Upper lobe of right lung (tissue), 1 donor: ENCODE measurements at regions not wholly inside any gene's neighbourhood (a gene's known extent, or its start where the extent isn't known, plus 50 kb on each side); places are given as distances from the start of the nearest gene placed in this dataset.

Experiments
- ATAC-seq: fragments of 200-7000 bp; cut with Tn5 transposase; one replicate; pipeline ENCODE4 v1.9.1; 2020; ENCODE audit warnings: mild to moderate bottlenecking, moderate library complexity
- DNase-seq: peaks from one replicate; pipeline ENCODE4 v3.0.0-alpha.2; 2020
- H3K27ac ChIP-seq: fragments of 200-600 bp; one replicate; pipeline ENCODE4 v1.8.0; 2022
- H3K27me3 ChIP-seq: fragments of 200-600 bp; one replicate; pipeline ENCODE4 v1.8.0; 2022; ENCODE audit warnings: mild to moderate bottlenecking
- H3K36me3 ChIP-seq: fragments of 200-600 bp; one replicate; pipeline ENCODE4 v1.8.0; 2022
- H3K4me1 ChIP-seq: fragments of 200-600 bp; one replicate; pipeline ENCODE4 v1.8.0; 2022
- H3K4me3 ChIP-seq: fragments of 200-600 bp; one replicate; pipeline ENCODE4 v1.8.0; 2022; ENCODE audit warnings: mild to moderate bottlenecking
- H3K9me3 ChIP-seq: fragments of 200-600 bp; one replicate; pipeline ENCODE4 v1.8.0; 2022
- CTCF ChIP-seq: fragments of 200-600 bp; IDR thresholded peaks from one replicate; pipeline ENCODE4 v1.8.0; 2022; ENCODE audit warnings: antibody characterized with exemption
- intact Hi-C: fragments of 100-400 bp; cut with DNase I; formaldehyde crosslinking; loops from one replicate; pipeline ENCODE4 v1.11.0; 2022
- donor health status: DM: no; HTN: yes; CAD: no; lungs with severe emphysema.

- Histone ChIP-seq H3K36me3 (no peaks in the 10 kb centered on the region), H3K9me3 (no peaks in the 10 kb centered on the region), H3K4me1 (no peaks in the 10 kb centered on the region), H3K27me3 (peaks cover 5% of the 10 kb centered on the region), H3K4me3 (no peak overlapping the region), H3K27ac (no peak overlapping the region)
- DNase-seq (no peak), ATAC-seq (no peak)
- intact Hi-C loops = no loop called here
- TF ChIP-seq CTCF = no peak
These were observed 359.0 kb downstream of the BRD1 start for GRCh38 chr22:49468487-49469198.

GRCh38 chr22:49466878-49467595 lies 360.6 kb downstream of the BRD1 start:
- no peak for DNase-seq
- Histone ChIP-seq H3K9me3 (no peaks in the 10 kb centered on the region), H3K27ac (no peak overlapping the region), H3K27me3 (no peaks in the 10 kb centered on the region), H3K4me3 (no peak overlapping the region), H3K4me1 (no peaks in the 10 kb centered on the region), H3K36me3 (no peaks in the 10 kb centered on the region)
- intact Hi-C loops = no loop called here
- TF ChIP-seq CTCF = no peak
- ATAC-seq = no peak

- intact Hi-C loops = no loop called here
- H3K4me1 ChIP-seq = no peaks in the 10 kb centered on the region
- no peak overlapping the region for H3K27ac ChIP-seq
- H3K27me3 ChIP-seq = no peaks in the 10 kb centered on the region
- DNase-seq (no peak), ATAC-seq (no peak)
- no peak for TF ChIP-seq CTCF
- H3K4me3 ChIP-seq = no peak overlapping the region
- no peaks in the 10 kb centered on the region for H3K9me3 ChIP-seq
- H3K36me3 ChIP-seq = no peaks in the 10 kb centered on the region
These were observed 363.6 kb downstream of the BRD1 start for GRCh38 chr22:49464037-49464436.

GRCh38 chr22:49462795-49463194 lies 364.9 kb downstream of the BRD1 start:
- H3K27ac ChIP-seq = no peak overlapping the region
- no peaks in the 10 kb centered on the region for H3K36me3 ChIP-seq
- DNase-seq = no peak
- H3K4me1 ChIP-seq = no peaks in the 10 kb centered on the region
- intact Hi-C loops = no loop called here
- no peaks in the 10 kb centered on the region for H3K9me3 ChIP-seq
- peak; percentile 69 for ATAC-seq
- H3K27me3 ChIP-seq = no peaks in the 10 kb centered on the region
- H3K4me3 ChIP-seq = no peak overlapping the region
- TF ChIP-seq CTCF = no peak

- DNase-seq = peak; percentile 27
- Histone ChIP-seq H3K36me3 (no peaks in the 10 kb centered on the region), H3K4me3 (no peak overlapping the region), H3K27ac (no peak overlapping the region), H3K9me3 (no peaks in the 10 kb centered on the region), H3K27me3 (no peaks in the 10 kb centered on the region), H3K4me1 (no peaks in the 10 kb centered on the region)
- no peak for TF ChIP-seq CTCF
- ATAC-seq = no peak
- intact Hi-C loops = no loop called here
These were observed 365.4 kb downstream of the BRD1 start for GRCh38 chr22:49462291-49462690.
